Caki2 (cell line): ENCODE measurements at regions not wholly inside any gene's neighbourhood (a gene's known extent, or its start where the extent isn't known, plus 50 kb on each side); places are given as distances from the start of the nearest gene placed in this dataset.
"Not testable (repeated sequence)": the region's sequence is repeated elsewhere in the genome, so short reads cannot be mapped to it uniquely, and the experiment has no call there.

Source experiments
- DNase-seq: peaks from one replicate; pipeline ENCODE4 v3.0.0-alpha.2; 2015; ENCODE audit warnings: low read depth
- in situ Hi-C: cut with HindIII; loops from 2 replicates; pipeline ENCODE4 v1.10.0; 2016; ENCODE audit warnings: low sequenced_read_pairs, low pct_unique_long_range_greater_than_20kb, mixed read lengths

- DNase-seq, result no peak
- in situ Hi-C loops, result no loop called here
Observed at GRCh38 chr1:34363447-34363846, 186.7 kb downstream of the C1orf94 start.

- in situ Hi-C loops, result no loop called here
- no peak for DNase-seq
Observed at GRCh38 chr1:34363915-34364314, 187.2 kb downstream of the C1orf94 start.

DNA sequence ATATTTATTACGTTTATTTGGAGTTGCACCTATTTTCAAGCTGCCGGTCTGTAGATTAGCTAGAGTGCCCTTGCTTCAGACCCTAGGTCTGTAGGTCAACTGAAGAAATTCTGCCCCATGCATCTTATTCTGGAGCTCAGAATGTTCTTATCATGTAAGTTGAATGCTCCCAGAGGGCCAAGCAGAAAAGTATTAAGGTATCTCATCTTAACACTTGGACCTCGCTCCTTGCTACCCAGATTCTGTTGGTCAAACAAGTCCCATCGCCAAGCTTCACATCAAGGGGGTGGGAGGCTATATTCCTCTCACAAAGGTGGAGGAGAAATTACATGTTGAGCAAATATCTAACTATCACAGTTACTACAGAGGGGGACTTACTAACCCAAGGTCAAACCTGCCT lies 187.7 kb downstream of the C1orf94 start:
- no peak for DNase-seq
- in situ Hi-C loops, result no loop called here

- in situ Hi-C loops, result no loop called here
- DNase-seq, result no peak
Observed at GRCh38 chr1:34365295-34365694, 188.6 kb downstream of the C1orf94 start.

DNA sequence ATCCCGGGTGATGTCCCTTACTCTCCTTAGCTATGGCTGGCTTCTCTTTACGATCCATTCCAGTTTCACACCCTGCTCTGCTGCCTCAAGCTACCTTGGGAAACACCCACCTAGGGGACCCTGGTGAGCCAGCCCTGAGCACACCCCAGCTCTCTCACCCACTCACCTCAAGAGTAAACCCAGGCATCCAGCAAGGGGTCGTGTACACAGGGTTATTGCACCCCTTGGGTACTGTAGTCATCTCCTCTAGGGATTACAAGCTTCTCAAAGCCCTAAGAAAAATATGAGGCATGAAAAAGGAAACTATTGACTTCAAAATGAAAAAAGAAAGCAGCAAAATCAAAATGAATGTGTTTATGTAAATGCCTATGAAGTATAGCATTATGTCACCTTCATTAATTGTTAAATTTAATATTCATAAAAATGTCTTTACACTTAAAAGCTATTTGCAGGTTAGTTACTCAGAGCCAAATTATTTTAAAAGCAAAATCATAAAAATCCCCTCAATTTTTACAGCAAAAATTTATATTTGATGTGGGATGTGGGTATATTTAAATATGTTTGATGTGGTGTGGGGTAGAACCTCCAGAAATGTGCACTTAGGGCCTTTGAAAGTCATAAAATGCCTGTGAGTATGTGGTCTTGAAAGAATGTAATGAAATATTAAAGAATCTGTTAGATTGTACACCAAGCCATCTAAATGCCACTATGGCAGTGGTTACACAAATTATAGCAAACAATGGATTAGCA lies 190.3 kb downstream of the C1orf94 start:
- in situ Hi-C loops, result no loop called here
- DNase-seq, result no peak

DNA sequence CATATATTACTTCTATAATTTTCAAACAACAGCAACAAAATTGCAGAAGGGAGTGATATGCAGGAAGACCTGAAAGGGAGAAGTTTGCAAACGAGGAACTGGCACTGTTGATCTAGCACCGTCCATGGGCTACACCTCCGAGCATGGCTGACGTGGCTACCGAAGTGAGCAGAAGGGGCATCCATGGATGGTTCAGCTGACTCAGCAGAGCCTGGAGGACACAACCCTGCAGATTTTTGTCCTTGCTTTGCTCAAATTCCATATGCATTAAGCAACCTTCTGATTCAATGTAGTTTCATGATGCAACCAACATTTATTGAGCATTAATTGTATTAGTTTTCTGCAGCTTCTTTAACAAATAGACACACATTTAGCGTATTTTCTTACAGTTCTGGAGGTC lies 191.2 kb downstream of the C1orf94 start:
- DNase-seq, result no peak
- in situ Hi-C loops, result no loop called here

DNA sequence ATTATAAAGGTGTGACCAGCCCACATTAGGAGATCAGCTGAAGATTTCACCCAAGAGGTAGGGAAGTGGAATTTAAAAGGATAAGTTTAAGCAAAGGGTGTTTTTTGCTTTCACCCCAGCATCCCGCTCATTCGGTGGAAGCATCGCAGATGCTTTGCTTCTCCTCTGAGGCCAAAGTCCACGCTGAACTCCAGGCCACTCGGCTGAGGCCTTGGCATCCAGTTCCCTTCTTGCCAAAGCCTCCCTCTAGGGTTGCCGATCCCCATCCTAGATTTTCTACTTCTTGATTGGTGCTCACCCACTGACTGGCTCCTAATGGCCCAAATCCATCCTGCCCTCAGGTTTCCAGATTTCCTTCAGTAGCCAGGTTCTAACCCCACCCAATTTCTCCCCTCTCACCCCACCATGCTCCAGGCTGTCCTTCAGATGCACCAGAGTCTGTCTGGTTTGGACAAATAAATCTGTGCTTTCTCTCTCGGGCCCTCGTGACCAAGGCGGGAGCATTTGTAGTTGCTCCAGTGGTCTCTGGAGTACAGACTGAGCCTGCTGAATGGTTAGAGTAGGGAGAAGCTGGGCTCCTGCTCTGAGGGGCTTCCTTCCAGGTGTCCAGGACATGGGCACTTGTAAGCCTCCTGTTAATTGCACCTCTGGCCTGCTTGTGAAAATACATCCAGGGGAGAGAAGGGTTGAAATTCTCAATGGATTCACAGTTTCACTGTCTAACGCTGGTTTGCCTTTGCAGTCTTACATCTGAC lies 193.2 kb downstream of the C1orf94 start:
- no peak for DNase-seq
- in situ Hi-C loops, result no loop called here

DNA sequence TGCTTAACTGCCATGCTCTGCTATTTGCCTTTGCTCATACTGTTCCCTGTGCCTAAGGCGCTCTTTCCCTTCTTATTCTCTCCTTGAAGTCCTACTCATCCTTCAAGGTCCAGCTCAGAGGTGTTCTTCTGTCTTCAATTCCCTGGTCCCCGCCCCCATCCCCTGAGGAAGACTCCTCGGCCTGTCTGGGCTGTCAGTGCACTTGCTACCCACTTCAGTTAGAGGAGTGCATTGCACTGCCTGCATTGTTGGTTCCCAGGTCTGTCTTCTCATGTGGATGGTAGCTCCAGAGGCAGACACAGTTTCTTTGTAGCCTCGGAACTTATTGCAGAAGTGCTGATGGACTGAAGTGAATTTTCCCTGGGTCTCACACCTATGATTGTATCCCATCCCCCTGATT lies 194.0 kb downstream of the C1orf94 start:
- in situ Hi-C loops, result no loop called here
- no peak for DNase-seq

GRCh38 chr1:34371179-34371578 lies 194.5 kb downstream of the C1orf94 start:
- DNase-seq, result not testable (repeated sequence)

GRCh38 chr1:34371829-34372532 lies 195.3 kb downstream of the C1orf94 start:
- DNase-seq, result no peak
- in situ Hi-C loops, result no loop called here

More at GRCh38 chr1:34371179-34371578, 194.5 kb downstream of the C1orf94 start:
- in situ Hi-C loops, result not testable (repeated sequence)

- in situ Hi-C loops, result no loop called here
- no peak for DNase-seq
Observed at GRCh38 chr1:34372891-34373290, 196.2 kb downstream of the C1orf94 start.

- DNase-seq, result no peak
- in situ Hi-C loops, result no loop called here
Observed at GRCh38 chr1:34373912-34374311, 197.2 kb downstream of the C1orf94 start.

- in situ Hi-C loops, result no loop called here
Observed at GRCh38 chr1:34376531-34376930, 199.8 kb downstream of the C1orf94 start.

GRCh38 chr1:34378968-34379856 lies 202.5 kb downstream of the C1orf94 start:
- DNase-seq, result no peak
- in situ Hi-C loops, result no loop called here

More at GRCh38 chr1:34376531-34376930, 199.8 kb downstream of the C1orf94 start:
- DNase-seq, result no peak

DNA sequence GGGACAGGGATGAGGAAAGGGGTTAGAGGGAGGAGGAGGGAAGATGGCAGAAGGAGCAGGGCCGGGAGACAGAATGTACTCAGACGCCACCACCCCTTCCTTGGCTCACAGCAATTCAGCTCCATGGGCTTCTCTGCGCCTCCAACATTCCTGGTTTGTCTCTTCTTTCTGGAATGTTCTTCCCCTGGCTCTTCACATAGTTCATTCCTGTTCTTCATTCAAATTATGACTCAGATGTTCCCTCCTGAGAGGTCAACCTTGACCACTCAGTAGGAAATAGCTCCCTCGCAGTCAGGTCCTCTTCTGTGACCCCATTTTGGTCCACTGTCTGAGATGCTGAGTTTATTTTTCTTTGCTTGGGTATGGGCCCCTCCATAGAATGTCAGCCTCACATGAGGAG lies 203.2 kb downstream of the C1orf94 start:
- in situ Hi-C loops, result no loop called here
- no peak for DNase-seq

DNA sequence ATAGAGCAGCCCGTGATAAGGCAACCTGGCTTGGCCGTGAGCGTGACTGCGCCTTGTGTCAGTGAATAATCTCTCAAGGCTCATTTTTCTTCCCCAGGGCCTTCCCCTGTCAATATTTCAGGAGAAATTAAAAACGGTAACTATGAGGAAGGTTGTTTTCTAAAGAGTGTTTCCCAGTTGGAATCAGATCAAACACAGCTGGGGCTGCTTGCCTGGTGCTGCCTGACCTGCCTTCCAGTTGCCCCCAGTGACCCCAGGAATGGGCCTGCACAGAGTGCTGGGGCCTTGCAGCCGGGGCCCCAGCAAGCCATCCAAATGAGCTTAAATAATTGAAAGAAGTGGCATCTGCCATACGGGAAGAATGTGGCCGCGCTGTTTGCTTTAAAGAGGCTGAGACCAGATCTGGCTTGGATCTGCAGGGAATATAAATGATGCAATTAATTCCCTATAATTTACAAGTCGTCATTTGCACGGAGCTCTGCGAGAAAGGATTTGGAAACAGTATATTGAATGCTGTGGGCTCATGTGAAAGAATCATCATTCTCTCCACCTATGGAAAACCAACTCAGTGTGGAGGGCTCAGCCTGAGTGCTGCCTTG lies 203.9 kb downstream of the C1orf94 start:
- in situ Hi-C loops, result no loop called here
- DNase-seq, result no peak

GRCh38 chr1:34389974-34390373 lies 213.3 kb downstream of the C1orf94 start:
- in situ Hi-C loops, result no loop called here
- no peak for DNase-seq

GRCh38 chr1:34396042-34396441 lies 219.3 kb downstream of the C1orf94 start:
- no peak for DNase-seq
- in situ Hi-C loops, result no loop called here
